ENCODE measurements at regions not wholly inside any gene's neighbourhood (a gene's known extent, or its start where the extent isn't known, plus 50 kb on each side); places are given as distances from the start of the nearest gene placed in this dataset.

DNA sequence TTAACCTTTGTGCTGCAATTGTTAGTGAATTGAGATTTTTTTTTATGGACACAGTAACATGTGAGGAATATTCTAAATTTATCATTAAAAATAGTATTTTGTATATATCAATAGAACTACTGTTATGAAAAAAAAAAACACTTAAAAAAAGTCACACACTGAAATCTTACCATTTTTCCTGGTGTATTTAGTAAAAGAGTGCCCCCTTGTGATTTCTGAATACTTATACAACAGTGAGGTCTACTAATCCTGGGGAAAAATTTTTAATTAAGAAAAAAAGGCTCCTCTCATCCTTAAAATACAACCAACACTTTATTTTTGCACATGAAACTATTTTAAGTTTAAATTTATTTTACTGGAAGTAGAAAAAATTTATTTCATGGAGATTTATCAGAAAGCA is 56.4 kb upstream of the SPOCK3 start:
- peak in 2 of 3 experiments; percentile 3 to 67 for DNase-seq

DNA sequence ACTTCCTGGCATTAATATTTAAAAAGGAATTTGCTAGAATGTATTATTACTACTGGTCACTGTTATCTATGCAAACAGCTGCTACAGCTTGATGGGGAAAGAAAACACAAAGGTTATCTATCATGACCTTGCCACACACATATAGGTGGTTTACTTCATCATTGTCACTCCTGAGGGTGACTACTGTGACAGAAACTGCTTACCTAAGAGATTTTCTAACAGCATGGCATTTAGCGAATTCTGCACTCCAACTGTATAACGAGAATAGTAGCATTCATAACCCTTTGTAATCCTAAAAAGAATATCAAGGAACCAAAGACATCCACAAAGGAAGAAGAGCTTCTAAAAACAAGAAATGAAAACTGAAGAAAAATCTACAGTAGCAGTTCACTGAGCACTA is 74.6 kb upstream of the SPOCK3 start:
- DNase-seq = no peak

DNA sequence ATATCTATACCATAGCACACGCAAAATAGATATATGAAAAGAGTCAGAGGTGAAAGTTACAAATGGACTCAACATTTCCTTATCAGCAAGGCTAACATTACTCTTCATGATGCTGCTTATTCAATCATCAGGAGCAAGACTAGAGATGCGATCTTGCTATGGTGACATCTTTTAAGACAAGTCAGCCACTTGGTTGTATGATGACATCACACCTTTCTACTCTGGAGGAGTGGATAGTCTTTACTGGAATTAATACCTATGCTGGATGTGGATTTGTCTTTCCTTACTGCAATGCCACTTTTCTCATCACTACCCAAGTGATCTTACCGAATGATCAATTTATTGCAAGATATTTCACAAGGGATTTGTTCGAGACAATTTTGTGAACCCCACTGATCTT is 87.0 kb upstream of the SPOCK3 start:
- DNase-seq = no peak

DNA sequence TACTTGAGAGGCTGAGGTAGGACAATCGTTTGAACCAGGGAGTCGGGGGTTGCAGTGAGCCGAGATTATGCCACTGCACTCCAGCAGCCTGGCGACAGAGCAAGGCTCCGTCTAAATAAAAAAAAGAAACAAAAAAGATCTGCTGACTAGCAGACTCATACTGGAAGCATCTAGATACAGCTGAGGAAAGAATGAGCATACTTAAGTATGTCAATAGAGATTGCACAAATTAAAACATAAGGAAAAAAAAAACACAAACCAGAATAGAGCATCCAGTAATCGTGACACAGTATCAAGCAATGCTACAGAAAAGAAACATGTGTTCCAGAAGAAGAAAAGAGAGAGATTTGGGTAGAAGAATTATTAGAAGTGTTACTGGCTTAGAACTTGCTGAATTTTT is 105.5 kb upstream of the SPOCK3 start:
- DNase-seq = no peak

DNA sequence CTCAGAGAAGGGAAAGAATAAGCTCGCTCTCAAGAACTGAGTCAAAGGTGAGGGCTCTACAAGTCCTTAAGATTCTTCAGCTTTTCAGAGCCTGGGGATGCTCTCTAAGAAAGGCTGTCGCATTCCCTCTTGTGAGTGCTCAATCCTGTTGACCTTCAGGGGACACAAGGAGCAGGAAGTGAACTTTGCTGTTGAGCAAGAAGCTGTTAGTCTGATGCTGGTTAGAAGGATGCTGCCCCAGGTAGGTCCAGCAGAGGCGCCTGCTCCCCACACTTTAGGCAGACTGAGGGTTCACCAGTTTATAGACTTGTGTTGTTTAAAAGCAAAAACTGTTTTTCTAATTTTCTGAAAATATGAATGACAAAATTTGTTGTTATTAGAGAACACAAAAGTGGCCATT is 125.4 kb upstream of the SPOCK3 start:
- DNase-seq = no peak

DNA sequence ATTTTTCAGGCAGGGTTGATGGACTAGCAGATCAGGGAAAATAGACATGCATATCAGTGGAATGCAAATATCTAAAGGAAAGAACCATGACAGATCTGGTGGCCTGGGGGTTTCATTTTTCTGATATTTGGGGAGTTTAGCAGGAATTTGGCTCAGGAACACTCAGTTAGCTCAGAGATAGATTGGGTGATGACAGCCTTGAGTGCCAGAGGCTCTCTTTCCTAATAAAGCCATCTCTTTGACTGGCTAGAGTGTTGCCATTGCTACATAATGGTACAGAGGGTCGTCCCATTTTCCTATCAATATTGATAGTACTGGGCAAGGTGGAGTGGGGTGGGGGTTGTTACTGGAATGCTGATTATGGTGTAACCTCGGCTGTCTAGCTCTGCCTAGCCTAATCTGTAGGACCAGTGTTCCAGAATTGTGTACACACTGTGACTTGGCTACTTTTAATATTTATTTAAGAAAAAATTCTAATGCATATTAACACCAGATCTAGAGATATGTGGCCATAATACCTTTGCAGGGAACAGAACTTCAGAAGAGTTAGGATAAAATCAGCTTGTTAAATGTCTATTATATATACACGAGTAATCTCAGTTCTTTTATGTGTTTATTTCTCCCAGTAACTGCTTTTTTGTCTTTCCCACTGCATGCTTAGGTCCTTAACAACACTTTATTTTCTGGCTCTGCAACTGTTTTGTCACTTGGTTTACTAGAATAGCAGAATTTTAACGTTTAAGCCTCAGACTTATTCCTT is 145.0 kb upstream of the SPOCK3 start:
- DNase-seq = no peak

DNA sequence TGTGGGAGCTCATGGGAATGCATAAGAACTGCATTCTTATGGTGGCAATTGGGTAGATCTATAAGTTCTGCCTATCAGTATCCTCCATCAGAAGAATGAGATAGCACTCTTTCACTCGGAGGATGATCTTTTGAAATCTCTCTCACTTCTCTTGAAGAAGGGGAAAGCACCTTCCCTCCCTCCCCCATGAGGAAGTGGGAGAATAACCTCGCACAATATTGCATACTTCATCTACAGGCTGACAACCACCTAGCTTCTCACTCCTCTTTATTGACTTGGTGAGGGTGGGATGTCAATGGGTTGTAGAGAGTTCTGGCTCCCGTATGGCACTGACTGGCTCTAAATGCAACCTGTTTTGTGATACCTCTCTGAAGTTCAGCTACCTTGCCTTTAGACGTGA is 146.7 kb upstream of the SPOCK3 start:
- no peak for DNase-seq

DNA sequence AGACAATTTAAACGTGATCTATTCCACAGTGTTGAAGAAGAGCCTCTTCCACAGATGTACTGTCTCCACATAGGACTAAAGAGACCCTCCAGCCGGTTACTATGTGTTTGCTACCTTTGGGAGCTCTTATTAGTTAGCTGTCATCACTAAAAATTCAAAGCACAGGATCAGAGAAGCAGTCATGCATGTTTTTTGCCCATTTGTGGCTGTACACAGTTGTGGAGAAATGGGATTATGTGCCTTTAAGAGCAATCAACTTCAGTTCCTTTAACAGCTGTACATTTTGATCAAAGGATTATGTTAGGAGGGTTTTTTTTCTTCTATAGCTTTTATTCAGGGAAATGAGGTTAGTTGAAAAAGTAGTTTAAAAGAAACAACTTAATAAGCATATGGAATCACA is 149.0 kb upstream of the SPOCK3 start:
- no peak for DNase-seq

DNA sequence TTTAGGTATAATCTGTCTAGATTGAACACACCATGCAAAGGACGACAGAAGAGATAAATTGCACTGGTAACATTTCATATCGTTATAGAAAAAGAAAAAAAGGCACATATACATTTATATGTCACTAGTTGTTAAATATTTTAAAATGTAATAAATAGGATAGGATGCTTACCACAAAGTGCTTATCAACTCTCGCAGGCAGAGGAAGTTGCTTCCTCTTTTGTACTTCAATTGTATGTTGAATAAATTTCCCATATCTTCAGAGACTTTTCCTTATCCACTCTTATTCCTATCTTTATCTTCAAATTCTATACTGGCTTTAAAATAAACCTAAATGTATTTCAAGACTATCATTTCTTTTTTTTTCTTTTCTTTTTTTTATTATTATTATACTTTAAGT is 163.3 kb upstream of the SPOCK3 start:
- no peak for DNase-seq

DNA sequence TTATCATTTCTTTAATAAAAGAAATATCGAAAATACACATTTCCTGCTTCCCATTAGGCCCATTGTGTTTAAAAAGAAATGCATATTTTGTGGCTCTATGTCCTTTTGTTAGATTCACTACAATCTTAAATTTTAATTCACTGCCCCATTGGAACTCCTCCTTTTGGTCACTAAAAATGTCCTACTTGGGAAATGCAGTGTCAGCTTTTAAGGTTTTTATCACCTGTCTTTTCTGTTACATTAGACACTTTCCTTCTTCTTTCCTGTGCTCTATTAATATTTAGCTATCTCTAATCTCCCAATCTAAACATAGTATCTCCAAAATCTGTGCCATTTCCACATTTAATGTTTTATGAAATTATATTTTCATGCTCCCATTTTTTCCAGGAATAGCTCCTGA is 164.9 kb upstream of the SPOCK3 start:
- DNase-seq = no peak

DNA sequence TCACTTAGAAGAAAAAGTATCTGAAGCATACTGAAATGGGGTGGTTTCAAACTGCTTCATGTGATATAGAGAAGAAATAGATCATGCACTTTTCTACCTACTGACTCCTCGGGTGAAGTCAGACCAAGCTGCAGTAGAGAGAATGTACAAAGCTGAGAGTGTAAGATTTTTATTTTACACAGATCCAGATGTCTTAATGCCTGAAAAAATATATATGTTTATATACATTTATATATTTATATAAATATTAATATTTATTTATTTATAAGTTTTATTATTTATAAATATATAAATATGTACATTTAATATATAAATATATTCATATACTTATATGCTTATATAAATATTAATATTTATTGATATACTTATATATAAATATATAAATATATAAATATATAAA is 171.9 kb upstream of the SPOCK3 start:
- DNase-seq = no peak

DNA sequence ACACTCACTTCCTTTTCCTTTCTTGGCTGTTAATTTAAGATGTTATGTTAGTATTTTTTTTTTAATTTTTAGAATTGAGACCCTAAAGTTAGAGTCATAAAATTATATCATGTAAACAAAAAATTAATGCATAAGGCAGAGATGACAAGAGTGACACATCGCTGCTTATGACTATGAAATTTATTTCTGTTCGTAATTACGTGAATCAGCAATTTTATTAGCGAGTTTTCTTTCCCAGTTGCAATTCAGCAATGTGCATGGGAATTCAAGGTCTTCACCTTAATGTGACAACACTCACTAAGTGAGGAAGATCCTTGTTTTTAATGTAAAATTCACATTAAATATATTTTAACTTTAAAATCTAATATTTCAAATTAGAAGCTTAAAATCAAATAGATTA is 181.2 kb upstream of the SPOCK3 start:
- DNase-seq = no peak

DNA sequence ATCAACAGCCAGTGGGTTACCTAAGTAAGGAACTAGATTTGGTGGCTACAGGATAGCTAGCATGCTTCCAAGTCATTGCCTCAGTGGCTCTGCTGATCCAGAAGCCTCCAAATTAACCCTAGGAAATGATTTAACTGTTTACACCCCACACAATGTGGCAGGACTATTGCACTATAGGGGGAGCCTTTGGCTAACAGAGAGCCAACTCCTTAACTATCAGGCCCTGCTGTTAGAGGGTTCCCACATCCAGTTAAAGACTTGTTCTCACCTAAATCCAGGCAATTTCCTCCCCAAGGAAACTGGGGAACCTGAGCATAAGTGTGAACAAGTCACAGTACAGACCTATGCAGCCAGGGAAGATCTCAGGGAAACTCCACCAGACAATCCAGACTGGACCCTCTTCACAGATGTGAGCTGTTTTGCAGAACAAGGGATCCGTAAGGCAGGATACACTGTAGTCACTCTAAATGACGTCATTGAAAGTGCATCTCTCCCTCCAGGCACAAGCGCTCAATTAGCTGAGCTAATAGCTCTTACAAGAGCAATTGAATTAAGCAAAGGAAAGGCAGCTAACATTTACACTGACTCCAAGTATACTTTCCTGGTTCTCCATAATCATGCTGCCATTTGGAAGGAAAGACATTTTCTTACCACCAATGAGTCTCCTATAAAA is 185.3 kb upstream of the SPOCK3 start:
- peak in 1 of 3 experiments; percentile 60 for DNase-seq

DNA sequence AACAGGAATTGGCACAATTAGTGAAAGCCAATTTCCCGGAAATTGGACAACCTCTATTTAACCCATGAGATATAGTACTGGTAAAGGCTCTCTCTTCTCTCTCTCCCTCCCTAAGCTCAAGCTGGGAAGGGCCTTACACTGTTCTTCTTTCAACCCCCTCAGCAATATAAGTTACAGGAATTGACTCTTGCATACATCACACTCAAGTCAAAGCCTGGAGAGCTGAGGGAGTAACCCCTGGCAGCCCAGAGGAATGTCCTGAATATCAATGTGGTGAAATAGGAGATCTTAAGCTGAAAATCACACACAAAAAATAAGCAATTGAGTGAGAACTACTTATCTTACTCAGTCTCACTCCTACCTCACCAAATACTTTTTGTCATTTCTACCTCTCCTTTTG is 186.9 kb upstream of the SPOCK3 start:
- DNase-seq = no peak

DNA sequence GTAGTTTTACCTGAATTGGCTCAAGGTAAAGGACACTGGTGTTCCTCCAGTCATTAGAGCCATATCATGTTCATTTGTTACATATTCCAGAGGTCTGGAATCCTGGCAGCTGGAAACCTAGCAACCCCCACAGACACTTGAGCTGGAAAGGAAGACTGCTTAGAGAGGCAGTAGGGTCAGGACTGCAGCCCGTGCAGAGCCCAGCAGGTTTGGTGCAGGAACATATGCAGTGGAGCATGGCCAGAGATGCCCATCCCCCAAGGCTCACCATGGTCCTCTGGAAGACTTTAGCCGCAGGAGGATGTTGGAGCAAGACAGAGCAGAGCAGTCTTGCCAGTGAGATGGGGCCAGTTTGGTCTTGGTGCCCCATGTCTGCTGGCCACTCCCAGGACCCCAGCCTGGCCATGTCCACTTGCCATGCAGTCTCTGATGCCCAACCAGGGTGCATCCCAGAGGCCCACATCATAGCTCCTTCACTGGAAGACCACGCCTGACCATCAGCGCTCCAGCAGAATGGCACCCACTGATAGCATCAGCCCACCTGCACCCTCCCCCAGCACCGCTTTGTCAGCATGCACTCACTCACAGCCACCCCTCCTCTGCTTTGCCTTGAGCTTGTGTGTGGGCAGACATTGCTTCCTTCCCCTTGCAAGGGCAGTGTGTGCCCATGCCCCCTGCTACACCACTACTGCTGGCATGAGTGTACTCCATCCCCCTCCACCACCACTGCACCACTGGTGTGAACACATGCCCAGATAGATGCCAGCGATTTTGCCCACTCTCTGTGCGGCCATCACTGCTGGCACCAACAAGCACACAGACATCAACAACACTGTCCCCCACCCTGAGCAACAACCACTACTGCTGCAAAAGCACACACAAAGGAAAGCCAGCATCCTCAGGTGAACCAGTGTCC is 190.3 kb upstream of the SPOCK3 start:
- DNase-seq = no peak

DNA sequence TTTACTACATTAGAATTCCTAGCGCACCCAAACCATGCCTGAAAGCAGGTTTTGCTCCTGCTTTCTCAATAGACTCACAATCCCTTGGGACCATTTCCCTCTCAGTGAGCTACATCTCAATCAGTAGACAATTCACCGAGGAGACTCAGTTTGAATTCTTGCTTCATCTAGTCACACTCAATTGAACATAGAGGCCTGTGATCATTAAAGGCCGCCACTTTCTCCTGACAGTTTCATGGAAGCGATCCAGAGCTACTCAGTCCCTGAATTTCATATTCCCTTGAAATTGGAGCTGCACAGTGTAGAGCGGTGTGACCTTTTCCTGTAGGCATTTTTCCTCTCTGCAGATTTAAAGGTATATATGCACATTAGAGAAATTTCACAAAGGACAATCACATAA is 193.9 kb upstream of the SPOCK3 start:
- DNase-seq = peak in 2 of 3 experiments; percentile 16 to 53

DNA sequence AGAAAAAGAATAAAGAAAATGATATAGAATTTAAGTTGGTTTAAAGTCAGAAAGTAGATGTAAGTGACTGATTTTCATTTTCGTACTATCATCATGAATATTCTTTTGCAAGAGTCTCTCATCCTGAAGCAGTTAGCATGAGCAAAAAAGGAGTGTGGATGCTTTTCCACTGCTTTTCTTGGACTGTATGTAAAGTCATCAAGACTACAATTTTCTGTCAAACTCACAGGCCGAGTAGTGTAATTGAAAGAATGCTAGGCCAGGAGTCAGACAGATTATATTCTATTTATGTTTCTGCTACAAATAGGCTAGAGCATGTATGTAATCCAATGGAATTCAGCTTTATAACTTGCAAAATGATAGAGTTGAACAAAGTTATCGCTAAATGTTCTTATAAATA is 197.1 kb upstream of the SPOCK3 start:
- DNase-seq = no peak

DNA sequence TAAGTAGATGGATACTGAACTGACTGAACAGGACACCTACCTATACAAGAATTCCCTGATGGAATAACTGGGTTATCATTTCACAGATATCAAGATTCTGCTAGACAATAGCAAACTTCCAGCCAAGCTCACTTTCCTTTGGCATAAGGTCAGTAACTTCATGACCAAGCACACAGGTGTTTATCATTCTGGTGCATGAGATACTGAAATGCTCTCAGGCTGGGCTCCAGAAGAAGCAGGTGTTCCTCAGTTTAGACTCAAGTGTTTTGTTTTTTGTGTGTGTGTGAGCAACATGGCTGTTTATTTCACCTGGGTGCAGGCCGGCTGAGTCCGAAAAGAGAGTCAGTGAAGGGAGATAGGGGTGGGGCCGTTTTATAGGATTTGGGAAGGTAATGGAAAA is 201.5 kb upstream of the SPOCK3 start:
- no peak for DNase-seq

DNA sequence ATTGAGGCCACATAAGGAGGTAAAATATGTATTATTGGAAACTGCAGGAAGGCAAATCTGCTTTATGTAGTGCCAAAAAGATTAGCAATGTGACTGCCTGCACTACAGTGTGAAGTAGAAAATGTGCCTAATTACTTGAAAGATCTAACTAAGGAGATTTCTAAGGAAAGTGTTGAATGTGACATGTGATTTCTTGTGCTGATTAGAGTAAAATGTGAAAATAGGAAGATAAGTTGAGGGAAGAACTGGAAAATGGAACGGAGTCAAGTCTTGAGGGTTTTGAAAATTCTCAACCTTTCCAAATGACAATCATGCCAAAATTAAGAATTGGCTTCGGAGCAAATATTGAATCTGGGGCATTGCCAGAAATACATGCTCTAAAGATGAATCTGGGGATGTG is 209.5 kb upstream of the SPOCK3 start:
- no peak for DNase-seq

DNA sequence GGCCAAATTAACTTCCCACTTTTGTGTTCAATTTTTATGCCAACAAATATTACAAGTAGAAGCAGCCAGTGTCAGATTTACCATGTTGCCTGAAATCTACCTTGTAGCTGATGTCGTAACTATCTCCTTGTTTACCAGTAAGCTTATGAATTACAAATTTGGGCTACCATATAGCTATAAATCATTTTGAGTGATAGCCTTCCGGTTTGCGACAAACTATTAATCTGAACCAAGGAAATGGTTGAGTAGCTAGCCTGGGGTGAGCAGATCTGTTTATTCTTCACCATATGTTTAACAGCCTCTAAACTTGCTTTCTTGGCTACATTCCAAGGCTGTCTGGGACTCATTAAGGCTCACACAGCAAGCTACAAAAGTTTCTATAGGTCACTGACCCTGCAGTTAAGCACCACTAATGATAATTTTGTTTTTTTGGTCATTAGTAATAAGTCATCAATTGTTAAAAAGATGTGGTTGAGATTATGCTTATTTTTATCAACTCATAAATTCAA is 218.7 kb upstream of the SPOCK3 start:
- peak in 2 of 3 experiments; percentile 16 to 73 for DNase-seq

DNA sequence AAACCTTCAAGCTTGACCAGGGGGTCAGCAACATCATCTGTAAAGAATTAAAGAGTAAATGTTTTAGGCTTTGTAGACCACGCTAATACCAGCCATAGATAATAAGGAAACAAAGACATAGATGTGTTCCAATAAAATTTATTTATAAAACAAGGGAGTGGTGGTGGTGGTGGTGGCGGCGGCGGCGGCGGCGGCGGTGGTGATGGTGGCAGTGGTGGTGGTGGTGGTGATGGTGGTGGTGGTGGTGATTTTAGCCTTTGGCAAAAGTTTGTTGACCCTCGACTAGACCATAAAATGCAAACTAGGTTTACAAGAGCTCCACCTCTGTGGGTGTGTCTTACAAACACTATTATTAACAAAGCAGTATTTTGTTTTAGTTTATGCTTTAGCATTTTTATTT is 222.3 kb upstream of the SPOCK3 start:
- no peak for DNase-seq

DNA sequence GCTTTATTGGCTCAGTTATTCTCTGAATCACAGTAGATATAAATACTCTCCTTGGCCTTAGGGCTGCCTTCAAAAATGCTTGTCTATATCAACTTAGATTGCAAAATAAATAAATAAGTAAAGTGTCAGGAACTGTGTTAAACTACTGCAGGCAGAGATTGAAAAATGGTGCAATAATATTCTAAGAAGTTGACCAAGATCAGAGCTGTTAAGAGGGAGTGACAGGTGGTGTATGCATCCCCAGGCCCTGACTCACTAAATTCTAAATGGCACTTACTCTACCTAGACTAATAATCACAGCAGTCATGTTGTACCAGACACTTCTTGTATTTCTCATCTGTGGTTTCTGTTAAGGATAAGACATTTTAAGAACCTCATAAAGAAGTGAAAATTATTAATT is 235.1 kb upstream of the SPOCK3 start:
- DNase-seq = no peak

DNA sequence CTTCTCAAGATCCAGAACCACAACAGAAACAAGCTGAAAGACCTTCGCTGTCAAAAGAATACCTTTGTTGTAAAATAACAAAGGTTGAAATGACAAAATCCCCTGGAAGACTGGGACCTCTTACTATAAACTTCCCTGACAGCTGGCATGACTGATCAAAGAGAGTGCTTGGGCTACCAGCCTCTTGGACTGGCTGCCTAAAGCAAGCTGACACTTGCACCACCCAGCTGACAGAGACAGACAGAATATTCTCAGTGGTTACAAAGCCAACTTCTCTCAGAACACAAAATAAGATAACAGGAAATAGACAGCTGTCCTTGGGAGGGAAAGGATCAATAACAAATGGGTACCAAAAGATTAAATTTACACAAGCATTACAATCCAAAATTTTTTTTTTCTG is 241.7 kb upstream of the SPOCK3 start:
- DNase-seq = no peak

DNA sequence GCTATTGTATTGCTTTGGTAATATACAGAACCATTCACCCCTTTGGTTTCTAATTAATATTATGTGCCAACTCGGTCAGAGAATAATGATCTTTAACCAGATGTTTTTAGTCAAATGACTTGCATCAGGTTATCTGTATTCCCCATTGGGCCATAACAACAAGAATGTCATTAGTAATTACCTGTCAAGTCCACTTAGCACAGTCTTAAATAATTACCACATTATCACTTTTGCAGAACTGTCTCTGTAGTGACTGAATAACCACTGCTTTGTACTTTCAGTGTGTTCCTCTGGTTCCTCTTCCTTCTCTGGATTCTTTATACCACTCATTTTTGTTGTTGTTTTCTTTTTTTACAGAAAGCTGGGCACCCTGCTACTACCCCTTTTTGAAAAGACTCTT is 257.7 kb upstream of the SPOCK3 start:
- peak in 1 of 3 experiments; percentile 14 for DNase-seq
